Fibroblast of mammary gland (primary cell): ENCODE measurements at regions not wholly inside any gene's neighbourhood (a gene's known extent, or its start where the extent isn't known, plus 50 kb on each side); places are given as distances from the start of the nearest gene placed in this dataset.
"Not testable (repeated sequence)": the region's sequence is repeated elsewhere in the genome, so short reads cannot be mapped to it uniquely, and the experiment has no call there.

Experiments used
- DNase-seq: peaks from one replicate; pipeline ENCODE4 v3.0.0-alpha.2; 2010; ENCODE audit warnings: low read depth
- H3K4me3 ChIP-seq: 2 replicates; pipeline ENCODE4 v1.5.1; 2011; ENCODE audit warnings: low read depth, mild to moderate bottlenecking, low read length, moderate library complexity; ENCODE audit not compliant: control insufficient read depth
- TF ChIP-seq, protein P1 (sequence below): conservative IDR thresholded peaks from 2 replicates; pipeline ENCODE4 v1.5.1; 2011; ENCODE audit warnings: low read depth, low read length, inconsistent platforms; ENCODE audit not compliant: control insufficient read depth, insufficient read depth

DNA sequence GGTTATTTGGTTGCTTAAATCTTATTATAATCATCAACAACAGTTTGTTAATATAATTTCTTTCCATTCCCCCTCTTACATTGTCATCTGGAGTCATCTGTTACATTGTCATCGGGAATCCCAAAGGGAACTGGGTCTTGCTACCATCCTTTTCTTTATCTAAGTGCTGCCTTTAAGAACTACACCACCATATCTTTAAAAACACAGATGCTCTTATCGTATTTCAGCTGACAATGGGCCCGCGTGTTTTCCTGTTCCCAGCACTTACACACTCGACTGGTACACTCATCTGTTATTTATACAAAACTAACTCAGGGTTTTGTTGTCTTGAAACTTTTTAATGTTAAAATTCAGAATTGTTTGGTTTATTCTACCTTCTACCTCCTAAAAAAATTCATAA is 256.2 kb upstream of the MGMT start:
- no peak overlapping the region for H3K4me3 ChIP-seq
- DNase-seq = no peak
- TF ChIP-seq, protein P1, sequence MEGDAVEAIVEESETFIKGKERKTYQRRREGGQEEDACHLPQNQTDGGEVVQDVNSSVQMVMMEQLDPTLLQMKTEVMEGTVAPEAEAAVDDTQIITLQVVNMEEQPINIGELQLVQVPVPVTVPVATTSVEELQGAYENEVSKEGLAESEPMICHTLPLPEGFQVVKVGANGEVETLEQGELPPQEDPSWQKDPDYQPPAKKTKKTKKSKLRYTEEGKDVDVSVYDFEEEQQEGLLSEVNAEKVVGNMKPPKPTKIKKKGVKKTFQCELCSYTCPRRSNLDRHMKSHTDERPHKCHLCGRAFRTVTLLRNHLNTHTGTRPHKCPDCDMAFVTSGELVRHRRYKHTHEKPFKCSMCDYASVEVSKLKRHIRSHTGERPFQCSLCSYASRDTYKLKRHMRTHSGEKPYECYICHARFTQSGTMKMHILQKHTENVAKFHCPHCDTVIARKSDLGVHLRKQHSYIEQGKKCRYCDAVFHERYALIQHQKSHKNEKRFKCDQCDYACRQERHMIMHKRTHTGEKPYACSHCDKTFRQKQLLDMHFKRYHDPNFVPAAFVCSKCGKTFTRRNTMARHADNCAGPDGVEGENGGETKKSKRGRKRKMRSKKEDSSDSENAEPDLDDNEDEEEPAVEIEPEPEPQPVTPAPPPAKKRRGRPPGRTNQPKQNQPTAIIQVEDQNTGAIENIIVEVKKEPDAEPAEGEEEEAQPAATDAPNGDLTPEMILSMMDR = no peak

DNA sequence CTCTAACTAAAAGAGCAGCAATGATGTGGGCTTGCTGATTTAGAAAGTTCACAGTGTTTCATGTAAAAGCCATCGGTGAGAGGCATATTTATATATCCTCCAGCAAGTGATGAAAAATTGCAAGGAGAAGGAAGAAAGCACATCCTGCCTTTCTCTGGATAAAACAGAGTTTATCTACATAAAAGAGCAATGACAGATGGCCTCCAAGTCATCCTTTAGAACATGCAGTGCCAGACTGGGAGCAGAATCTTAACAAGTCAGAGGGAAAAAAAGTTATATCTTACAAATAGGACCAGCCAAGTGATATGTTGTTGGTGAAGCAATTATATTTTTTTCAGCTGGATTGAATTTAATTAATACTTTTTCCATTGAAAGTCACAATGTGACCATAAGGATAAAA is 253.8 kb upstream of the MGMT start:
- DNase-seq = no peak
- no peak overlapping the region for H3K4me3 ChIP-seq
- TF ChIP-seq, protein P1 = no peak

DNA sequence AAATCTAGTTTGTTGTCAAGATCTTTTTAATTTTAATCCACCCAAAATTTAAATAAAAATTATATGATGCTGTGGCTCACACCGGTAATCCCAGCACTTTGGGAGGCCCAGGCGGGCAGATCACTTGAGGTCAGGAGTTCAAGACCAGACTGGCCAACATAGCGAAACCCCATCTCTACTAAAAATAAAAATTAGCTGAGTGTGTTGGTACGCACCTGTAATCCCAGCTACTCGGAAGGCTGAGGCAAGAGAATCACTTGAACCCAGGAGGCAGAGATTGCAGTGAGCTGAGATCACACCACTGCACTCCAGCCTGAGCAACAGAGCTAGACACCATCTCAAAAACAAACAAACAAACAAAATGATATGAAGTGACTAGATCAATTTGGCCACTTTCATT is 253.0 kb upstream of the MGMT start:
- not testable (repeated sequence) for DNase-seq, H3K4me3 ChIP-seq

DNA sequence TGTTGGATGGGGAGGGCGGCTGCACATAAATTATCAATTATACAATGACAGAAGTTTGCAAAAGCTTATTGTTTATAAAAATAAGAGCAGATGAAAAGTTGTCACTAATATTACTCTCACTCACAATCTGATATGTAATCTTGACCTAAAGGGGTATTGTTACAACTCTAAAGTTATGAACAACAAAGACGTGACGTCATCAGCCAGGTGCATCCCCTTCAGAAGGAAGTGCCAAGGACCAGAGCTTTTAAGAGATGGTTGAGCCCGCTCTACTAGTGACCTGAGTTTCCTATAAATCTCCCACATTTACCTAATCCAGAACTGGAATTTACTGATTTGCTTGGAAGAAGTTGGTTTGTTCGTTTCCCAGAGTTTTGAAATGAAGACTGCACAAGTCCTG is 247.7 kb upstream of the MGMT start:
- no peak overlapping the region for H3K4me3 ChIP-seq
- TF ChIP-seq, protein P1 = no peak
- no peak for DNase-seq

DNA sequence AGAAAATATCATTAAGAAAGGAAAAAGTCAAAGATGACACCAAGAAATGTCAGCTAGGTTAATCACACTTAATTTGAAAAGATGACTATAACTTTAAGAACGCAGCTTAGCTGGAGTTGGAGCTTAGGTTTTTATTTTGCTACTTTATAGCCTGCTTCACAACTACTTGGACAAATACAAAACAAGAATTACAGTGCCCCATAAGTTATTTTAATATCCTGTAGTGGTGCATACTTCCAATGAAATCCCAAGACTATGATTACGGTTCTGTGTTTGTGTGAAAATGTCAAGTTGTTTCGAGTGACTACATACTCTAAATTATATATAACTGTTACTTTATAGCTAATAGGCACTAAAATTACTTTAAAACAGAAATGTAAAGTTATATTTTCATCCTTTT is 244.6 kb upstream of the MGMT start:
- TF ChIP-seq, protein P1 = no peak
- no peak for DNase-seq
- H3K4me3 ChIP-seq = no peak overlapping the region

DNA sequence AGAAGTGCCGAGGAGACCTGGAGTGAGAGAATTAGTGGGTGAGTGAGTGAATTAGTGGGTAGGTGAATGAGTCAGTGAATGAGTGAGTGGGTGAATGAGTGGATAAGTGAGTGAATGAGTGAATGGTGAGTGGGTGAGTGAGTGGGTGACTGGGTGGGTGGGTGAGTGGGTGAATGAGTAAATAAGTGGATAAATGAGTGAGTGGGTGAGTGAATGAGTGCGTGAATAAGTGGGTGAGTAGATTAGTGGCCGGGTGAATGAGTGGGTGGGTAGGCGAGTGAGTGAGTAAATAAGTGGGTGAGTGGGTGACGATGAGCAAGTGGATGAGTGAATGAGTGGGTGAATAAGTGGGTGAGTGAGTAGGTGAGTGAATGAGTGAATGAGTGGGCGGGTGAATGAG is 243.7 kb upstream of the MGMT start:
- TF ChIP-seq, protein P1 = no peak
- no peak for DNase-seq
- no peak overlapping the region for H3K4me3 ChIP-seq

DNA sequence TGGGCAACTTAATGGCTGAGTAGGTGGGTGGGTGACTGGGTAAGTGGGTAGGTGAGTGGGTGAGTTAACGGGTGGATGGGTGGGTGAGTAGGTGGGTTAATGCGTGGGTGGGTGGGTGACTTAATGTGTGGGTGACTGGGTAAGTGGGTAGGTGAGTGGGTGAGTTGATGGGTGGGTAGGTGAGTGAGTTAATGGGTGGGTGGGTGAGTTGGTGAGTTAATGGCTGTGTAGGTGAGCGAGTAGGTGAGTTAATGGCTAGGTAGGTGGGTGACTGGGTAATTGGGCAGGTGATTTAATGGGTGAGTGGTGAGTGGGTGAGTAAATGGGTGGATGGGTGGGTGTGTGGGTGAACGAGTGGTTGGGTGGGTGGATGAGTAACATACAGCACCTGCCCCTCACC is 243.0 kb upstream of the MGMT start:
- no peak for DNase-seq

More for the DNA sequence above, 243.0 kb upstream of the MGMT start:
- no peak overlapping the region for H3K4me3 ChIP-seq
- TF ChIP-seq, protein P1 = no peak
